Caco-2 (cell line): ENCODE measurements at regions not wholly inside any gene's neighbourhood (a gene's known extent, or its start where the extent isn't known, plus 50 kb on each side); places are given as distances from the start of the nearest gene placed in this dataset.

Experiments
- BruUV-seq: library from RNA; stranded (reverse); fragments of 400-500 nt; replicated peaks from 2 replicates; lab custom pipeline; 2021; lab: Mats Ljungman, UMichigan
- CTCF ChIA-PET: fragments of 300-600 bp; sonication (Branson Sonifier 250); formaldehyde crosslinking; loops from one replicate; lab custom pipeline; 2022; ENCODE audit warnings: antibody characterized with exemption; lab: Charles Lee
- POLR2A ChIA-PET: fragments of 300-600 bp; sonication (Branson Sonifier 250); formaldehyde crosslinking; loops from one replicate; lab custom pipeline; 2022; ENCODE audit warnings: antibody characterized with exemption; lab: Charles Lee
- DNase-seq, 2 experiments: peaks; one replicate each; pipeline versions ENCODE4 v3.0.0 to v3.0.0-alpha.2; 2020 to 2022
- H3K27me3 ChIP-seq: replicated peaks from 2 replicates; pipeline ENCODE4 v1.6.0; 2011; ENCODE audit warnings: low read length; ENCODE audit not compliant: control insufficient read depth, insufficient read depth
- H3K36me3 ChIP-seq: 2 replicates; pipeline ENCODE4 v1.5.1; 2011; ENCODE audit warnings: low read length; ENCODE audit not compliant: control insufficient read depth, insufficient read depth
- H3K4me1 ChIP-seq: fragments of 250-450 bp; sonication (Bioruptor Pico); 2 replicates; pipeline ENCODE4 v1.5.1; 2020; ENCODE audit warnings: mild to moderate bottlenecking
- H3K4me3 ChIP-seq: 2 replicates; pipeline ENCODE4 v1.5.1; 2011; ENCODE audit warnings: low read depth, mild to moderate bottlenecking, control low read depth, low read length
- H3K9me3 ChIP-seq: fragments of 250-450 bp; sonication (Bioruptor Pico); 2 replicates; pipeline ENCODE4 v1.5.1; 2020; ENCODE audit warnings: mild to moderate bottlenecking, moderate library complexity
- H3K27ac Mint-ChIP-seq: one replicate; pipeline ENCODE4 v1.8.0; 2022; ENCODE audit warnings: mixed read lengths; ENCODE audit not compliant: unreplicated experiment
- H3K27me3 Mint-ChIP-seq: one replicate; pipeline ENCODE4 v1.8.0; 2022; ENCODE audit warnings: mixed read lengths; ENCODE audit not compliant: insufficient read depth, unreplicated experiment
- H3K36me3 Mint-ChIP-seq: one replicate; pipeline ENCODE4 v1.8.0; 2022; ENCODE audit warnings: mild to moderate bottlenecking, mixed read lengths; ENCODE audit not compliant: insufficient read depth, unreplicated experiment
- H3K4me1 Mint-ChIP-seq: one replicate; pipeline ENCODE4 v1.8.0; 2022; ENCODE audit warnings: low read depth, mixed read lengths; ENCODE audit not compliant: unreplicated experiment
- H3K4me3 Mint-ChIP-seq: one replicate; pipeline ENCODE4 v1.8.0; 2022; ENCODE audit warnings: mild to moderate bottlenecking, moderate library complexity, mixed read lengths; ENCODE audit not compliant: unreplicated experiment
- H3K9me3 Mint-ChIP-seq: one replicate; pipeline ENCODE4 v1.8.0; 2022; ENCODE audit warnings: mixed read lengths; ENCODE audit not compliant: unreplicated experiment
- intact Hi-C: fragments of 100-400 bp; cut with micrococcal nuclease; formaldehyde crosslinking; loops from one replicate; pipeline ENCODE4 v1.10.0; 2022; ENCODE audit not compliant: unreplicated experiment
- TF ChIP-seq, protein P1 (sequence below), 2 experiments: fragments of 200-600 bp in 1 of 2; IDR thresholded peaks; 1 replicate in 1 of 2; 2 replicates in 1 of 2; pipeline versions ENCODE4 v1.5.1 to v1.8.0; 2011 to 2022; ENCODE audit warnings: antibody characterized with exemption in 1 of 2, control low read depth in 1 of 2, inconsistent platforms in 1 of 2, low read depth in 1 of 2, low read length in 1 of 2, mild to moderate bottlenecking in 1 of 2, moderate library complexity in 1 of 2; ENCODE audit not compliant: insufficient read depth in 1 of 2, severe bottlenecking in 1 of 2, unreplicated experiment in 1 of 2

DNA sequence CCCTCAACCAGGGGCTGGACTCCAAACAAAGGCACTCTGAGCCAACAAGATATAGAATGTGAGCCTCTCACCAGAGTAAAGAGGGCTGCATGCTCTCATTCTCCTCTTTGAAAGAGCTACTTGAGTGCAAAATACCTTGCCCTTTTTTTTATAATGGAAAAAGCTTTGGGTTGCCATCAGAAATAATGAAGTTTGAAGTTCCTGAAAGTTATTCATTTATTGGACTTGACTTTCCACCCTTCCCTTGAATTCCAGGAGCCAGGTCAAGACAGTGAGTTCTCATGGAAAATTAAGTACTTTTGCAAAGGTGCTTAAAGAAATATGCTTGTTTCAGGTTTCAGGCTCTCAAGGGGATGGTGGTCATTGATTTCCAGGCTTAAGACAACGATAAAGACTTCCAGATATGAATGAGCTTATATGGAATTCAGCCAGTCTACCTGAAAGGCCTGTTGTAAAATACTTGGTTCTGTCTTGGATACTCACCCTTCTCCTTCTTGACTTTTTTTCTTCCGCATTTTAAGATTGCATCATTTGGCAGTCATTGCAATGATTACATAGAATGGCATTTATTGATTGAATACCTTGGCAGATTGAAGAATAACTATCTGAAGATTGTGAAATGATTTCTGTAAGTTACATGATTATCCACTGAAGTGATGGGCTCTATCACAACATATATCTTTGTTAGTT is 696.4 kb downstream of the INHBA start:
- Histone ChIP-seq H3K9me3 (no peaks in the 10 kb centered on the region; the same call in 1 of the 2 replicates), H3K4me1 (peaks cover 36% of the 10 kb centered on the region), H3K36me3 (no peaks in the 10 kb centered on the region), H3K4me3 (no peak overlapping the region), H3K27me3 (no peaks in the 10 kb centered on the region)
- ChIA-PET CTCF (no interaction called here), POLR2A (no interaction called here)
- no peak overlapping the region for H3K27ac Mint-ChIP-seq
- BruUV-seq: no TSS peak
- H3K9me3 Mint-ChIP-seq: peaks cover 24% of the 10 kb centered on the region
- no peak for DNase-seq
- H3K4me1 Mint-ChIP-seq: peaks cover 23% of the 10 kb centered on the region
- intact Hi-C loops: loop anchor here (2.0 kb wide), 1 partner anchor 698 kb away; no protein-coding TSS in a partner anchor
- H3K4me3 Mint-ChIP-seq: no peak overlapping the region
- no peaks in the 10 kb centered on the region for H3K27me3 Mint-ChIP-seq
- TF ChIP-seq, protein P1, sequence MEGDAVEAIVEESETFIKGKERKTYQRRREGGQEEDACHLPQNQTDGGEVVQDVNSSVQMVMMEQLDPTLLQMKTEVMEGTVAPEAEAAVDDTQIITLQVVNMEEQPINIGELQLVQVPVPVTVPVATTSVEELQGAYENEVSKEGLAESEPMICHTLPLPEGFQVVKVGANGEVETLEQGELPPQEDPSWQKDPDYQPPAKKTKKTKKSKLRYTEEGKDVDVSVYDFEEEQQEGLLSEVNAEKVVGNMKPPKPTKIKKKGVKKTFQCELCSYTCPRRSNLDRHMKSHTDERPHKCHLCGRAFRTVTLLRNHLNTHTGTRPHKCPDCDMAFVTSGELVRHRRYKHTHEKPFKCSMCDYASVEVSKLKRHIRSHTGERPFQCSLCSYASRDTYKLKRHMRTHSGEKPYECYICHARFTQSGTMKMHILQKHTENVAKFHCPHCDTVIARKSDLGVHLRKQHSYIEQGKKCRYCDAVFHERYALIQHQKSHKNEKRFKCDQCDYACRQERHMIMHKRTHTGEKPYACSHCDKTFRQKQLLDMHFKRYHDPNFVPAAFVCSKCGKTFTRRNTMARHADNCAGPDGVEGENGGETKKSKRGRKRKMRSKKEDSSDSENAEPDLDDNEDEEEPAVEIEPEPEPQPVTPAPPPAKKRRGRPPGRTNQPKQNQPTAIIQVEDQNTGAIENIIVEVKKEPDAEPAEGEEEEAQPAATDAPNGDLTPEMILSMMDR (IDR thresholded peaks at IDR 0.05; ENCODE audit: insufficient read depth in 1 of 2, low read depth in 1 of 2, low read length in 1 of 2, severe bottlenecking in 1 of 2, unreplicated experiment in 1 of 2): no peak
- peaks cover 6% of the 10 kb centered on the region for H3K36me3 Mint-ChIP-seq

DNA sequence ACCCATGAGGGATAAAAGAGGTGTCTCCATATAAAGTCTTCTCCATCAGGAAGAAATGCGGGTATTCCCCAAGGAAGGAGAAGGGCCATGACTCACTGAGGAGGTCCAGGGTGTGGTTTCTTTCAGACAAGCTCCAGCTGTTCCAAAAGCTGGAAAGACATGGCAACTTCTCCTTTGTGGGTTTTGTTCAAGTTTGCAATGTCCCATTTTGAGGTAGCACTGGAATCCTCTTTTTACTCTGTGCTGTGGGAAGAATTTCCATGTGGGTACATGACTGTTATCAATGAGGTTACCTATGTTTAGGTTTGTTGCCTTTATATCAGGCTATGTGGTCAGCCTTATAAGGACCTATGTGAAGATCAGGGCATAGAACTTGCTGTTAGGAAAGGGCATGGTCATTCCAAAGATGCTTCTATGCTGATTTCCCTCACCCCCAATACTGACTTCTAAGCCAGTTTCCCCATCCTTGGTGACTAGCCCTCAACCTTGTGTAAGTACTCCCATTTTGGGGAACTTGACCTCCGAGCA is 697.5 kb downstream of the INHBA start:
- TF ChIP-seq, protein P1 (IDR thresholded peaks at IDR 0.05; ENCODE audit: insufficient read depth in 1 of 2, low read depth in 1 of 2, low read length in 1 of 2, severe bottlenecking in 1 of 2, unreplicated experiment in 1 of 2): no peak
- Histone ChIP-seq H3K4me3 (no peak overlapping the region), H3K9me3 (no peaks in the 10 kb centered on the region; the same call in 1 of the 2 replicates), H3K27me3 (no peaks in the 10 kb centered on the region), H3K4me1 (peaks cover 36% of the 10 kb centered on the region), H3K36me3 (no peaks in the 10 kb centered on the region)
- Mint-ChIP-seq H3K4me3 (no peak overlapping the region), H3K36me3 (peaks cover 6% of the 10 kb centered on the region), H3K27me3 (no peaks in the 10 kb centered on the region), H3K27ac (no peak overlapping the region), H3K9me3 (peaks cover 34% of the 10 kb centered on the region), H3K4me1 (peaks cover 23% of the 10 kb centered on the region)
- intact Hi-C loops: no loop called here
- ChIA-PET POLR2A (no interaction called here), CTCF (no interaction called here)
- no peak for DNase-seq
- BruUV-seq: no TSS peak

DNA sequence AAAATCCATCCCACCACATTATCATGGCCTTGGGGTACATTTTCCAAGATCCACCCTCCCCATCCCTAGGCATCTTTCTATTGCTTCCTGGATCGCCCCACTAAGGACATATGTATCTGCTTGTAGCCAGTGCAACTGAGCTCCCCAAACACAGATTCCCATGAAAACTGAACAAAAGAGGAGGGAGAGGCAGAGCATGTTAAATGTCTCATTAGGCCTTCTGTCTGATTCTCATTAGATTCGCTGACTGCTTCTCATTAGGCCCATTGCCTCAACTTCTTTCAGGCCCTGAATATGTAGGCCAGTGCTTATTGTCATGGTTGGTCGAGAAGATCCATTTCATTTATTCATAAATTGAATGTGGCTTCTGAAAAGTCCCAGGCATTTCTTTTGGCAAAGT is 698.9 kb downstream of the INHBA start:
- ChIA-PET POLR2A (no interaction called here), CTCF (interaction anchor here (0.6 to 1.1 kb wide), 6 partner anchors 8 to 701 kb away, joined by 3 to 6 read pairs (median 3); no protein-coding TSS in a partner anchor)
- Mint-ChIP-seq H3K27me3 (no peaks in the 10 kb centered on the region), H3K4me3 (peak overlapping the region; percentile 45), H3K4me1 (peaks cover 23% of the 10 kb centered on the region), H3K36me3 (peaks cover 6% of the 10 kb centered on the region), H3K27ac (peak overlapping the region; percentile 88), H3K9me3 (peaks cover 27% of the 10 kb centered on the region)
- no TSS peak for BruUV-seq
- intact Hi-C loops: loop anchor here (1.0 to 5.0 kb wide), 2 partner anchors 238 to 692 kb away; no protein-coding TSS in a partner anchor
- Histone ChIP-seq H3K36me3 (no peaks in the 10 kb centered on the region), H3K9me3 (no peaks in the 10 kb centered on the region; the same call in 1 of the 2 replicates), H3K27me3 (no peaks in the 10 kb centered on the region), H3K4me1 (peaks cover 36% of the 10 kb centered on the region), H3K4me3 (no peak overlapping the region)
- DNase-seq: peak in 1 of 2 experiments; percentile 3
- TF ChIP-seq, protein P1 (IDR thresholded peaks at IDR 0.05; ENCODE audit: insufficient read depth in 1 of 2, low read depth in 1 of 2, low read length in 1 of 2, severe bottlenecking in 1 of 2, unreplicated experiment in 1 of 2): no peak
